ENCODE measurements at regions not wholly inside any gene's neighbourhood (a gene's known extent, or its start where the extent isn't known, plus 50 kb on each side); places are given as distances from the start of the nearest gene placed in this dataset.

- CTCF ChIA-PET: no interaction called here
- Mint-ChIP-seq H3K4me1 (no peaks in the 10 kb centered on the region), H3K27ac (no peak overlapping the region), H3K27me3 (peaks cover 4% of the 10 kb centered on the region), H3K4me3 (no peak overlapping the region), H3K9me3 (no peaks in the 10 kb centered on the region), H3K36me3 (no peaks in the 10 kb centered on the region)
- no peak for DNase-seq
These were observed 142.5 kb upstream of the ARID2 start for GRCh38 chr12:45587012-45587411.

- Mint-ChIP-seq H3K36me3 (no peaks in the 10 kb centered on the region), H3K4me3 (no peak overlapping the region), H3K9me3 (no peaks in the 10 kb centered on the region), H3K27me3 (peaks cover 7% of the 10 kb centered on the region), H3K4me1 (no peaks in the 10 kb centered on the region), H3K27ac (no peak overlapping the region)
- DNase-seq: no peak
- CTCF ChIA-PET: no interaction called here
These were observed 141.5 kb upstream of the ARID2 start for GRCh38 chr12:45587877-45588533.

GRCh38 chr12:45590646-45591045, 138.9 kb upstream of the ARID2 start:
- Mint-ChIP-seq H3K36me3 (no peaks in the 10 kb centered on the region), H3K27ac (no peak overlapping the region), H3K9me3 (no peaks in the 10 kb centered on the region), H3K4me3 (no peak overlapping the region), H3K4me1 (no peaks in the 10 kb centered on the region), H3K27me3 (peaks cover 13% of the 10 kb centered on the region)
- no peak for DNase-seq
- CTCF ChIA-PET: no interaction called here

DNA sequence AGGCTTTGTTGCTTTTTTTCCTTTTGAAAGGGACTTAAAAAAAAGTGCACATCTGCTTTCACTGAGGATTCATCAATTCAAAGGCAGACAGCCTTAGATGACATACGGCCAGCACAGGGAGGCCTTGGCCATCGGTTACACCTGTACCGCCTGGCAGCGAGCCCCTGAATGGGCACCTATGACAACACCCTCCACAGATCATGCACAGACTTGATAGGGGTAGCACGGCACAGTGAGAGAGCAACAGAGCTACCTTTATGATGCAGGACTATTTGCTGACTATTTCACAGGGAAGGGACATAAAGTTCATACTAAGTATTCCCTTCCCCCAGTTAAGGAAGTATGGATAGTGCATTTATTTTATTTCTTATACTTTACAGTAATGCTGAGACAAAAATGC, 137.9 kb upstream of the ARID2 start:
- CTCF ChIA-PET: no interaction called here
- Mint-ChIP-seq H3K9me3 (no peaks in the 10 kb centered on the region), H3K4me3 (no peak overlapping the region), H3K36me3 (no peaks in the 10 kb centered on the region), H3K27me3 (peaks cover 16% of the 10 kb centered on the region), H3K4me1 (no peaks in the 10 kb centered on the region), H3K27ac (no peak overlapping the region)
- DNase-seq: no peak

GRCh38 chr12:45596366-45596765, 133.1 kb upstream of the ARID2 start:
- Mint-ChIP-seq H3K36me3 (no peaks in the 10 kb centered on the region), H3K4me3 (no peak overlapping the region), H3K4me1 (no peaks in the 10 kb centered on the region), H3K27me3 (peaks cover 22% of the 10 kb centered on the region), H3K9me3 (no peaks in the 10 kb centered on the region), H3K27ac (no peak overlapping the region)
- CTCF ChIA-PET: no interaction called here
- DNase-seq: no peak

DNA sequence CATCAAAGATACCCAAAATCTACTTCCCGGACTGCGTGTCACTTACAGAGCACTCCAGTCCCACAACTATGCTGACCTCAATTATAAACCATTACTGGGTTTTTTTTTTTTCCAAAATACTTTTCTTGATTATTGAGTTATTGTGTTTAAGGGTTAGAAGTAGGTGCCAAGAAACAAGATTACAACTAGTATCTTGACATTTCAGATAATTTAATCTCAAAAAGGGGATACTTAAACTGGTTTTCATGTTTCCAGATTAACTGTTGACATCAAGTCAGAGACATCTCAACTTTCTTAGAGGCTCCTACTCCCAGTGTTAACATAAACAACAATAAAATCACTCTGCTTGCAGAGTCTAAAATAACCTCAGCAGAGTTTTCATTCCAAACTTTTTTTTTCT, 131.2 kb upstream of the ARID2 start:
- DNase-seq: no peak
- Mint-ChIP-seq H3K36me3 (no peaks in the 10 kb centered on the region), H3K4me3 (no peak overlapping the region), H3K27ac (no peak overlapping the region), H3K9me3 (no peaks in the 10 kb centered on the region), H3K4me1 (no peaks in the 10 kb centered on the region), H3K27me3 (peaks cover 21% of the 10 kb centered on the region)
- CTCF ChIA-PET: no interaction called here

- H3K4me3 Mint-ChIP-seq: no peak overlapping the region
- no peak overlapping the region for H3K27ac Mint-ChIP-seq
- DNase-seq: no peak
- H3K9me3 Mint-ChIP-seq: no peaks in the 10 kb centered on the region
- H3K27me3 Mint-ChIP-seq: peaks cover 21% of the 10 kb centered on the region
- H3K36me3 Mint-ChIP-seq: no peaks in the 10 kb centered on the region
- CTCF ChIA-PET: no interaction called here
- no peaks in the 10 kb centered on the region for H3K4me1 Mint-ChIP-seq
These were observed 130.7 kb upstream of the ARID2 start for GRCh38 chr12:45598761-45599160.

- no peaks in the 10 kb centered on the region for H3K9me3 Mint-ChIP-seq
- no peak overlapping the region for H3K4me3 Mint-ChIP-seq
- H3K27me3 Mint-ChIP-seq: peaks cover 22% of the 10 kb centered on the region
- H3K27ac Mint-ChIP-seq: no peak overlapping the region
- no peaks in the 10 kb centered on the region for H3K4me1 Mint-ChIP-seq
- H3K36me3 Mint-ChIP-seq: no peaks in the 10 kb centered on the region
- DNase-seq: no peak
- CTCF ChIA-PET: no interaction called here
These were observed 130.3 kb upstream of the ARID2 start for GRCh38 chr12:45599196-45599595.

DNA sequence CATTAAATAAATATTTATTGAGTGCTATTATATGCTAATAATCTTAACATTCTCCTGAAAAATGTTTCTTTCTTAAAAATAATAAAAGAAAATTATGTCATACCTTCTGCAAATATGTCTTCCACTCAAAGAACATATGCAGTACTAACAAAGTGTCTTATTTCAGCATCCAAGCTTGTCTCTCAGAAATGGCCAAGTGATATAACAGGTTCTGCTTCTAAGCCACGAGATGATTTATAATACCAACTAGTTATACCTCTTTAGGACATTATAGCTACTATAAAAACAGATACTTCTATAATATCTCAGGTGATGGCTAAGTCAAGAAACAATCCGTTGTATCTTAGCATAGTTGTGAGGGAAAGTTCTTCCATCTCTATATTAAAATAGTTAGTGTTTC, 128.1 kb upstream of the ARID2 start:
- Mint-ChIP-seq H3K4me3 (no peak overlapping the region), H3K9me3 (peaks cover 11% of the 10 kb centered on the region), H3K4me1 (no peaks in the 10 kb centered on the region), H3K27ac (no peak overlapping the region), H3K27me3 (peaks cover 21% of the 10 kb centered on the region), H3K36me3 (no peaks in the 10 kb centered on the region)
- CTCF ChIA-PET: no interaction called here
- no peak for DNase-seq

- Mint-ChIP-seq H3K4me3 (no peak overlapping the region), H3K9me3 (peaks cover 11% of the 10 kb centered on the region), H3K36me3 (no peaks in the 10 kb centered on the region), H3K4me1 (no peaks in the 10 kb centered on the region), H3K27ac (no peak overlapping the region), H3K27me3 (peaks cover 16% of the 10 kb centered on the region)
- no peak for DNase-seq
- CTCF ChIA-PET: no interaction called here
These were observed 127.6 kb upstream of the ARID2 start for GRCh38 chr12:45601888-45602287.

DNA sequence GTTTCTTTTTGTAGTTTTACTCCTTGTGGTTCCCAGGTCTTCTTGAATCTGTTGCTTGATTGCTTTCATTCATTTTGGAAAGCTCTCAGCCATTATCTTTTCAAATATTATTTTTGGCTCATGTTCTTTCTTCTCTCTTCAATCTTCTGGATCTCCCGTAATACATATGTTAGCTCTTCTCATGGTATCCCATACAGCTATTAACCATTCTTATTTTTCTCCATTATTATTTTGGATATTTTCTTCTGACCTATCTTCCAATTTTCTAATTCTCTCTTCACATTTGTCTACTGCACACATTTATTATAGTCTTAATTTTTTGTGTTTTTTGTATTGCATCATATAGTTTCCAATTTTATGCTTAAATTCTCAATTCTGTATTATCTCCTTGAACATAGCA, 123.9 kb upstream of the ARID2 start:
- no peak for DNase-seq
- Mint-ChIP-seq H3K27ac (no peak overlapping the region), H3K4me3 (no peak overlapping the region), H3K4me1 (no peaks in the 10 kb centered on the region), H3K36me3 (no peaks in the 10 kb centered on the region), H3K27me3 (peaks cover 13% of the 10 kb centered on the region), H3K9me3 (peaks cover 11% of the 10 kb centered on the region)
- CTCF ChIA-PET: interaction anchor here (1.3 kb wide), 1 partner anchor 62 kb away, joined by 3 read pairs; no protein-coding TSS in a partner anchor

DNA sequence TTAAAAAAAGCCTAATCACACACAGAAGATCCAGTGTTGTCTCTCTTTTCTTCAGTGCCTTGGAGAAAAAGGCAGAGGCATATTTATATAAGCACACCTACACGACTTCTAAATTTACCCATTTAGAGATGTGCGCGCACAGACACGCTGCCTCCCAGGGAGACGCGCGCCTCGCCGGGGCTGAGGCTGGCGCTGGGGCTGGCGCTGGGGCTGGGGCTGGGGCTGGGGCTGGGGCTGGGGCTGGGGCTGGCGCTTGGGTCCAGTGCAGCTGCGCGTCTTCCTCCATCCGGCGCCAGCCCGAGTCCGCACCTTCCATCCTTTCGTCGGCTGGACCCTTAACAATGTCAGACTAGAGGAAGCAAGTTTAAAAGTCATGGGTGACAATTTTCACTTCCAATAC, 118.4 kb upstream of the ARID2 start:
- no peaks in the 10 kb centered on the region for H3K4me1 Mint-ChIP-seq
- CTCF ChIA-PET: no interaction called here
- no peak overlapping the region for H3K4me3 Mint-ChIP-seq

GRCh38 chr12:45611495-45611894, 118.0 kb upstream of the ARID2 start:
- DNase-seq: no peak
- no peaks in the 10 kb centered on the region for H3K36me3 Mint-ChIP-seq
- CTCF ChIA-PET: no interaction called here
- no peak overlapping the region for H3K4me3 Mint-ChIP-seq
- peaks cover 3% of the 10 kb centered on the region for H3K27me3 Mint-ChIP-seq
- no peak overlapping the region for H3K27ac Mint-ChIP-seq
- no peaks in the 10 kb centered on the region for H3K9me3 Mint-ChIP-seq
- no peaks in the 10 kb centered on the region for H3K4me1 Mint-ChIP-seq

More for the DNA sequence above, 118.4 kb upstream of the ARID2 start:
- Mint-ChIP-seq H3K27me3 (no peaks in the 10 kb centered on the region), H3K9me3 (no peaks in the 10 kb centered on the region), H3K27ac (no peak overlapping the region), H3K36me3 (no peaks in the 10 kb centered on the region)
- no peak for DNase-seq

- no peaks in the 10 kb centered on the region for H3K36me3 Mint-ChIP-seq
- H3K27ac Mint-ChIP-seq: no peak overlapping the region
- no peak for DNase-seq
- no peaks in the 10 kb centered on the region for H3K4me1 Mint-ChIP-seq
- H3K9me3 Mint-ChIP-seq: no peaks in the 10 kb centered on the region
- peaks cover 3% of the 10 kb centered on the region for H3K27me3 Mint-ChIP-seq
- CTCF ChIA-PET: interaction anchor here (0.6 to 0.7 kb wide), 2 partner anchors 9 to 22 kb away, joined by 3 read pairs; no protein-coding TSS in a partner anchor
- H3K4me3 Mint-ChIP-seq: no peak overlapping the region
These were observed 117.3 kb upstream of the ARID2 start for GRCh38 chr12:45612044-45612794.

DNA sequence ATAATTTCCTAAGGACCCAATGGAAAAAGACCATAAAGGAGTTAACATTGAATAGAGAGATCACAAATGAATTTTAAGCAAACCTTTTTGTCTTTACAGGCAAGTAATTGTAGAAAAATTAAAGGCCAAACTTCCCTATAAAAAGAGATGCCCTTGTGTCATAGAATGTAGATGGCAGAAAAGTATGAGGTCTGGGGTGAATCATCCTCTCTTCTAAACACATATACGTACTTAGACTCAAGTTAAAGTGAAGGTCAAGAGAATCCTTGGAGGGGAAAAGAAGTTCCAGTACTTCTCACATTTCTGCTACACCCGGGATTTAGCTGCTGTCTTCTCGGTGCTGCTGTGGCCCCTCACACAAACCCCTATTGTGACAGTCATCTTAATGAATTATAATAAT, 116.2 kb upstream of the ARID2 start:
- no peak for DNase-seq
- Mint-ChIP-seq H3K27me3 (peaks cover 6% of the 10 kb centered on the region), H3K4me1 (no peaks in the 10 kb centered on the region), H3K36me3 (no peaks in the 10 kb centered on the region), H3K9me3 (no peaks in the 10 kb centered on the region), H3K27ac (no peak overlapping the region), H3K4me3 (no peak overlapping the region)
- CTCF ChIA-PET: no interaction called here

Data from activated naive CD4-positive, alpha-beta T cell treated with anti-CD3 and anti-CD28 coated beads, Interleukin-2, amount 10 ng/mL, durations not matched to agents 7 days and 5 days (primary cell).